ENCODE measurements at regions not wholly inside any gene's neighbourhood (a gene's known extent, or its start where the extent isn't known, plus 50 kb on each side); places are given as distances from the start of the nearest gene placed in this dataset.

- H3K9me3 Mint-ChIP-seq, result no peaks in the 10 kb centered on the region
- no peak for ATAC-seq (ENCODE audit: low read depth)
- ChIA-PET CTCF (no interaction called here), POLR2A (no interaction called here)
- no peak for TF ChIP-seq CTCF (IDR thresholded peaks at IDR 0.05)
- H3K4me1 Mint-ChIP-seq, result no peaks in the 10 kb centered on the region
- H3K36me3 Mint-ChIP-seq (ENCODE audit: low read depth), result no peaks in the 10 kb centered on the region
- H3K27ac Mint-ChIP-seq, result no peak overlapping the region
- H3K27me3 Mint-ChIP-seq, result no peaks in the 10 kb centered on the region
- DNase-seq, result no peak
- H3K4me3 Mint-ChIP-seq, result no peak overlapping the region
- intact Hi-C loops (cut with micrococcal nuclease), result no loop called here
Measured at GRCh38 chr3:168342946-168343850, 247.5 kb upstream of the GOLIM4 start.

- no peak for DNase-seq
- Mint-ChIP-seq H3K27ac (no peak overlapping the region), H3K4me3 (no peak overlapping the region), H3K4me1 (no peaks in the 10 kb centered on the region), H3K9me3 (no peaks in the 10 kb centered on the region), H3K36me3 (ENCODE audit: low read depth) (no peaks in the 10 kb centered on the region), H3K27me3 (no peaks in the 10 kb centered on the region)
- TF ChIP-seq CTCF (IDR thresholded peaks at IDR 0.05), result no peak
- ChIA-PET POLR2A (no interaction called here), CTCF (no interaction called here)
- ATAC-seq (ENCODE audit: low read depth), result no peak
- intact Hi-C loops (cut with micrococcal nuclease), result no loop called here
Measured at GRCh38 chr3:168341956-168342936, 246.5 kb upstream of the GOLIM4 start.

- no peaks in the 10 kb centered on the region for H3K36me3 Mint-ChIP-seq (ENCODE audit: low read depth)
- no peak overlapping the region for H3K4me3 Mint-ChIP-seq
- H3K27ac Mint-ChIP-seq, result no peak overlapping the region
- no peak for TF ChIP-seq CTCF (IDR thresholded peaks at IDR 0.05)
- no peak for ATAC-seq (ENCODE audit: low read depth)
- no peaks in the 10 kb centered on the region for H3K4me1 Mint-ChIP-seq
- no peaks in the 10 kb centered on the region for H3K27me3 Mint-ChIP-seq
- ChIA-PET POLR2A (no interaction called here), CTCF (no interaction called here)
- no peaks in the 10 kb centered on the region for H3K9me3 Mint-ChIP-seq
- intact Hi-C loops (cut with micrococcal nuclease), result no loop called here
- DNase-seq, result no peak
Measured at GRCh38 chr3:168341192-168341815, 245.6 kb upstream of the GOLIM4 start.

- CTCF ChIA-PET, result no interaction called here
- no peak for ATAC-seq (ENCODE audit: low read depth)
Measured at GRCh38 chr3:168338161-168338560, 242.4 kb upstream of the GOLIM4 start.

More at GRCh38 chr3:168338161-168338560, 242.4 kb upstream of the GOLIM4 start:
- Mint-ChIP-seq H3K36me3 (ENCODE audit: low read depth) (no peaks in the 10 kb centered on the region), H3K4me3 (no peak overlapping the region), H3K27me3 (no peaks in the 10 kb centered on the region), H3K4me1 (no peaks in the 10 kb centered on the region), H3K27ac (no peak overlapping the region), H3K9me3 (no peaks in the 10 kb centered on the region)
- no peak for DNase-seq
- TF ChIP-seq CTCF (IDR thresholded peaks at IDR 0.05), result no peak
- intact Hi-C loops (cut with micrococcal nuclease), result no loop called here
- POLR2A ChIA-PET, result no interaction called here
